ENCODE measurements at regions not wholly inside any gene's neighbourhood (a gene's known extent, or its start where the extent isn't known, plus 50 kb on each side); places are given as distances from the start of the nearest gene placed in this dataset.

GRCh38 chr5:167872791-167873190 is 418.7 kb upstream of the WWC1 start:
- no peak for TF ChIP-seq CTCF (IDR thresholded peaks at IDR 0.05; ENCODE audit: control extremely low read depth, extremely low read depth, low read depth, missing control alignments)
- DNase-seq (ENCODE audit: extremely low spot score): no peak
- ChIA-PET POLR2A (no interaction called here), CTCF (no interaction called here)

- no peak for TF ChIP-seq CTCF (IDR thresholded peaks at IDR 0.05; ENCODE audit: control extremely low read depth, extremely low read depth, low read depth, missing control alignments)
- ChIA-PET POLR2A (no interaction called here), CTCF (interaction anchor here (1.8 to 2.8 kb wide), 2 partner anchors 10 to 12 kb away, joined by 4 to 11 read pairs; no protein-coding TSS in a partner anchor)
- no peak for DNase-seq (ENCODE audit: extremely low spot score)
These were observed 414.2 kb upstream of the WWC1 start for GRCh38 chr5:167877114-167877722.

GRCh38 chr5:167877924-167878323 is 413.5 kb upstream of the WWC1 start:
- CTCF ChIA-PET: interaction anchor here (1.8 to 2.8 kb wide), 2 partner anchors 9 to 11 kb away, joined by 4 to 11 read pairs; no protein-coding TSS in a partner anchor
- POLR2A ChIA-PET: no interaction called here

GRCh38 chr5:167880420-167880819 is 411.0 kb upstream of the WWC1 start:
- CTCF ChIA-PET: no interaction called here
- no peak for TF ChIP-seq CTCF (IDR thresholded peaks at IDR 0.05; ENCODE audit: control extremely low read depth, extremely low read depth, low read depth, missing control alignments)
- no peak for DNase-seq (ENCODE audit: extremely low spot score)
- POLR2A ChIA-PET: no interaction called here

More at GRCh38 chr5:167877924-167878323, 413.5 kb upstream of the WWC1 start:
- DNase-seq (ENCODE audit: extremely low spot score): no peak
- no peak for TF ChIP-seq CTCF (IDR thresholded peaks at IDR 0.05; ENCODE audit: control extremely low read depth, extremely low read depth, low read depth, missing control alignments)

- no peak for DNase-seq (ENCODE audit: extremely low spot score)
- TF ChIP-seq CTCF (IDR thresholded peaks at IDR 0.05; ENCODE audit: control extremely low read depth, extremely low read depth, low read depth, missing control alignments): no peak
- ChIA-PET POLR2A (no interaction called here), CTCF (no interaction called here)
These were observed 410.4 kb upstream of the WWC1 start for GRCh38 chr5:167881041-167881440.

GRCh38 chr5:167886196-167886595 is 405.2 kb upstream of the WWC1 start:
- no peak for DNase-seq (ENCODE audit: extremely low spot score)
- ChIA-PET CTCF (interaction anchor here (1.0 kb wide), 1 partner anchor 10 kb away, joined by 3 read pairs; no protein-coding TSS in a partner anchor), POLR2A (no interaction called here)
- no peak for TF ChIP-seq CTCF (IDR thresholded peaks at IDR 0.05; ENCODE audit: control extremely low read depth, extremely low read depth, low read depth, missing control alignments)

Measured in GM10248 (cell line).